GM23338 (cell line): ENCODE measurements at regions not wholly inside any gene's neighbourhood (a gene's known extent, or its start where the extent isn't known, plus 50 kb on each side); places are given as distances from the start of the nearest gene placed in this dataset.

Experiments used
- CTCF ChIP-seq, 2 experiments: fragments of 200-600 bp in 1 of 2; sonication (generic) in 1 of 2; conservative IDR thresholded peaks; 2 replicates each; pipeline versions ENCODE4 v1.5.1 to v1.6.1; 2016 to 2017; ENCODE audit warnings: antibody characterized with exemption in 2 of 2, low read depth in 2 of 2, mild to moderate bottlenecking in 2 of 2, moderate library complexity in 1 of 2
- ETS1 ChIP-seq: IDR thresholded peaks from 2 replicates; pipeline ENCODE4 v1.6.1; 2016; ENCODE audit warnings: antibody characterized with exemption
- EZH2 ChIP-seq: fragments of 200-600 bp; sonication (generic); IDR thresholded peaks from one replicate; pipeline ENCODE4 v1.8.0; 2017; ENCODE audit warnings: antibody characterized with exemption, mild to moderate bottlenecking, low read depth; ENCODE audit not compliant: unreplicated experiment
- EZH2phosphoT487 ChIP-seq: fragments of 200-600 bp; sonication (generic); IDR thresholded peaks from one replicate; pipeline ENCODE4 v1.8.1; 2018; ENCODE audit warnings: antibody characterized with exemption; ENCODE audit not compliant: unreplicated experiment
- JUNB ChIP-seq: IDR thresholded peaks from one replicate; pipeline ENCODE4 v1.6.1; 2016; ENCODE audit warnings: antibody characterized with exemption; ENCODE audit not compliant: unreplicated experiment
- NANOG ChIP-seq: IDR thresholded peaks from 2 replicates; pipeline ENCODE4 v1.6.1; 2016; ENCODE audit warnings: antibody characterized with exemption, borderline replicate concordance
- POLR2AphosphoS5 ChIP-seq: IDR thresholded peaks from 2 replicates; pipeline ENCODE4 v1.6.1; 2016; ENCODE audit warnings: antibody characterized with exemption, low read depth
- REST ChIP-seq: IDR thresholded peaks from one replicate; pipeline ENCODE4 v1.6.1; 2018; ENCODE audit warnings: antibody characterized with exemption; ENCODE audit not compliant: unreplicated experiment
- STAT1 ChIP-seq: IDR thresholded peaks from one replicate; pipeline ENCODE4 v1.6.1; 2016; ENCODE audit warnings: antibody characterized with exemption; ENCODE audit not compliant: unreplicated experiment
- ZNF114 ChIP-seq: fragments of 250-450 bp; sonication (Bioruptor Pico); IDR thresholded peaks from 2 replicates; pipeline ENCODE4 v1.5.0; 2020; ENCODE audit warnings: mild to moderate bottlenecking, moderate library complexity

- TF ChIP-seq POLR2AphosphoS5 (no peak), CTCF (conservative IDR thresholded peaks at IDR 0.05; ENCODE audit: low read depth in 2 of 2) (no peak), ETS1 (no peak), JUNB (no peak), EZH2phosphoT487 (no peak), EZH2 (no peak), REST (no peak), STAT1 (no peak), NANOG (no peak), ZNF114 (CRISPR knock-in tag) (no peak)
Measured at GRCh38 chr4:187232796-187233195, 509.1 kb upstream of the FAT1 start.
